DOHH2 (cell line): ENCODE measurements at regions not wholly inside any gene's neighbourhood (a gene's known extent, or its start where the extent isn't known, plus 50 kb on each side); places are given as distances from the start of the nearest gene placed in this dataset.

ENCODE experiments used
- H3F3A ChIP-seq: fragments of 200-600 bp; sonication (generic), shearing (Covaris generic); 2 replicates; pipeline ENCODE4 v1.6.0; 2016; ENCODE audit warnings: antibody characterized with exemption, mild to moderate bottlenecking; ENCODE audit not compliant: control insufficient read depth, insufficient read depth
- H3K27ac ChIP-seq: fragments of 200-600 bp; sonication (generic); 2 replicates; pipeline ENCODE4 v1.5.1; 2014; ENCODE audit warnings: low read depth, mild to moderate bottlenecking, low read length, moderate library complexity
- H3K27me3 ChIP-seq: fragments of 200-600 bp; sonication (generic); 2 replicates; pipeline ENCODE4 v1.6.1; 2014; ENCODE audit warnings: mild to moderate bottlenecking, low read length, mixed read lengths; ENCODE audit not compliant: control insufficient read depth
- H3K36me3 ChIP-seq: fragments of 200-600 bp; sonication (generic); 2 replicates; pipeline ENCODE4 v1.6.1; 2014; ENCODE audit warnings: mild to moderate bottlenecking, low read length, moderate library complexity, mixed read lengths; ENCODE audit not compliant: control insufficient read depth
- H3K4me1 ChIP-seq: fragments of 200-600 bp; sonication (generic); 2 replicates; pipeline ENCODE4 v1.6.1; 2014; ENCODE audit warnings: mild to moderate bottlenecking, low read length, mixed read lengths; ENCODE audit not compliant: control insufficient read depth
- H3K4me2 ChIP-seq: fragments of 200-600 bp; sonication (generic); 2 replicates; pipeline ENCODE4 v1.6.0; 2014; ENCODE audit warnings: mild to moderate bottlenecking, low read length, moderate library complexity
- H3K4me3 ChIP-seq: fragments of 200-600 bp; sonication (generic); 2 replicates; pipeline ENCODE4 v1.5.1; 2014; ENCODE audit warnings: mild to moderate bottlenecking, low read length, mixed read lengths
- H3K79me2 ChIP-seq: fragments of 200-600 bp; sonication (generic); 2 replicates; pipeline ENCODE4 v1.6.1; 2014; ENCODE audit warnings: mild to moderate bottlenecking, low read length, mixed read lengths; ENCODE audit not compliant: control insufficient read depth
- H3K9me2 ChIP-seq: fragments of 200-600 bp; sonication (generic); replicated peaks from 2 replicates; pipeline ENCODE4 v1.6.1; 2014; ENCODE audit warnings: mild to moderate bottlenecking, low read length, mixed read lengths; ENCODE audit not compliant: control insufficient read depth
- H3K9me3 ChIP-seq: fragments of 200-600 bp; sonication (generic); 2 replicates; pipeline ENCODE4 v1.6.1; 2014; ENCODE audit warnings: antibody characterized with exemption, low read length, mixed read lengths; ENCODE audit not compliant: control insufficient read depth, insufficient read depth
- H4K20me1 ChIP-seq: fragments of 200-600 bp; sonication (generic); 2 replicates; pipeline ENCODE4 v1.6.0; 2014; ENCODE audit warnings: low read depth, mild to moderate bottlenecking, antibody characterized with exemption, low read length, moderate library complexity; ENCODE audit not compliant: control insufficient read depth, insufficient read depth
- CTCF ChIP-seq: fragments of 200-600 bp; sonication (generic); IDR thresholded peaks from one replicate; pipeline ENCODE4 v1.5.1; 2014; ENCODE audit warnings: antibody characterized with exemption, mild to moderate bottlenecking, low read depth, low read length; ENCODE audit not compliant: poor library complexity, severe bottlenecking
- EZH2phosphoT487 ChIP-seq: fragments of 200-600 bp; sonication (generic); IDR thresholded peaks from 2 replicates; pipeline ENCODE4 v1.6.1; 2017; ENCODE audit warnings: borderline replicate concordance, mild to moderate bottlenecking, antibody characterized with exemption, low read length, moderate library complexity, mixed read lengths

- Histone ChIP-seq H3K36me3 (no peaks in the 10 kb centered on the region), H3K4me2 (no peak overlapping the region), H3K9me3 (no peaks in the 10 kb centered on the region), H3K9me2 (no peaks in the 10 kb centered on the region), H3K27ac (no peak overlapping the region), H4K20me1 (no peaks in the 10 kb centered on the region), H3F3A (no peaks in the 10 kb centered on the region), H3K79me2 (no peaks in the 10 kb centered on the region), H3K4me1 (no peaks in the 10 kb centered on the region), H3K27me3 (no peaks in the 10 kb centered on the region), H3K4me3 (no peak overlapping the region)
- TF ChIP-seq CTCF, result no peak
- no peak for TF ChIP-seq EZH2phosphoT487
Measured at GRCh38 chr5:103834216-103834615, 271.6 kb upstream of the NUDT12 start.

GRCh38 chr5:103829585-103829984 lies 267.0 kb upstream of the NUDT12 start:
- Histone ChIP-seq H3F3A (no peaks in the 10 kb centered on the region), H3K36me3 (no peaks in the 10 kb centered on the region), H3K9me2 (no peaks in the 10 kb centered on the region), H3K4me2 (no peak overlapping the region), H3K9me3 (no peaks in the 10 kb centered on the region), H3K4me3 (no peak overlapping the region), H3K27me3 (no peaks in the 10 kb centered on the region), H3K79me2 (no peaks in the 10 kb centered on the region), H3K4me1 (no peaks in the 10 kb centered on the region), H4K20me1 (no peaks in the 10 kb centered on the region), H3K27ac (no peak overlapping the region)
- TF ChIP-seq EZH2phosphoT487 (no peak), CTCF (peak; percentile 61)

- Histone ChIP-seq H4K20me1 (no peaks in the 10 kb centered on the region), H3K4me1 (no peaks in the 10 kb centered on the region), H3K4me3 (no peak overlapping the region), H3K27me3 (no peaks in the 10 kb centered on the region), H3K4me2 (no peak overlapping the region), H3K9me3 (no peaks in the 10 kb centered on the region), H3K9me2 (no peaks in the 10 kb centered on the region), H3F3A (no peaks in the 10 kb centered on the region), H3K36me3 (no peaks in the 10 kb centered on the region), H3K79me2 (no peaks in the 10 kb centered on the region), H3K27ac (no peak overlapping the region)
- TF ChIP-seq EZH2phosphoT487 (no peak), CTCF (no peak)
Measured at GRCh38 chr5:103827976-103828375, 265.4 kb upstream of the NUDT12 start.

GRCh38 chr5:103821361-103821760 lies 258.8 kb upstream of the NUDT12 start:
- Histone ChIP-seq H3K9me3 (no peaks in the 10 kb centered on the region), H4K20me1 (no peaks in the 10 kb centered on the region), H3K36me3 (no peaks in the 10 kb centered on the region), H3K9me2 (no peaks in the 10 kb centered on the region), H3K4me3 (no peak overlapping the region), H3K27me3 (no peaks in the 10 kb centered on the region), H3F3A (no peaks in the 10 kb centered on the region), H3K4me1 (no peaks in the 10 kb centered on the region), H3K4me2 (no peak overlapping the region), H3K79me2 (no peaks in the 10 kb centered on the region), H3K27ac (no peak overlapping the region)
- TF ChIP-seq EZH2phosphoT487 (no peak), CTCF (no peak)
